Testis (tissue), 2 donors: ENCODE measurements at regions not wholly inside any gene's neighbourhood (a gene's known extent, or its start where the extent isn't known, plus 50 kb on each side); places are given as distances from the start of the nearest gene placed in this dataset.

Experiments used
- CTCF ChIP-seq, 3 experiments: fragments of 450-650 bp in 2 of 3; fragments of 200-600 bp in 1 of 3; sonication (generic) in 1 of 3; IDR thresholded peaks; one replicate each; pipeline ENCODE4 v1.5.1; 2016 to 2019; ENCODE audit warnings: antibody characterized with exemption in 3 of 3, mild to moderate bottlenecking in 2 of 3, moderate library complexity in 1 of 3
- POLR2A ChIP-seq: fragments of 450-650 bp; IDR thresholded peaks from one replicate; pipeline ENCODE4 v1.6.1; 2017; ENCODE audit warnings: antibody characterized with exemption, mild to moderate bottlenecking, moderate library complexity

DNA sequence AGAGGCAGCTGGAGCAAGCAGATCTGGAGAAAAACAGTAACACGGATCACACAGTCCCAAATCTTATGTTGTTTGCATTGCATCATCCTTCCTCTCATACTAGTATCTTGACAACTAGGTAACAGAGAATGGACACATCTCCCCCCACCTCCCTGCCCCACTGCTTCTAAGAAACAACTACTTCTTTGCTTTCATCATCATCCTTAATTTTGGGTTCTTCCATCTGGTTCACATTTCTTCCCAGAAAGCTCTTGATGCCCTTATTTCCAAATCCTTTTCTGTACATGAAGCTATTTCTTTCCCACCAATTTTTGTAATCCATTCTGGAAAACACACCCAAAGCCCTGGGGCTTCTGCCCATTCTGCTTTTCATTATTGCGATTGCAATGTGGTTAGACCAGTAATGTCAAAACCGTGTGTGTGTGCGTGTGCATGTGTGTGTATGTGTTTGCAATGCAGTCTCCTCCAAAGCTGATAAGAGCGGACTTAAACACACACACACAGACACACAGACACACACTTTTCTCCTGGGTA lies 254.7 kb upstream of the SLC30A5 start:
- TF ChIP-seq POLR2A (no peak), CTCF (IDR thresholded peaks at IDR 0.05) (no peak)
